Heart left ventricle (tissue), 13 donors: ENCODE measurements at regions not wholly inside any gene's neighbourhood (a gene's known extent, or its start where the extent isn't known, plus 50 kb on each side); places are given as distances from the start of the nearest gene placed in this dataset.

Experiments
- POLR2A ChIP-seq, 2 donors: fragments of 450-650 bp; IDR thresholded peaks; one replicate each; pipeline ENCODE4 v1.6.1; 2017; ENCODE audit warnings: antibody characterized with exemption in 2 of 2, mild to moderate bottlenecking in 2 of 2, moderate library complexity in 2 of 2
- TF ChIP-seq, protein P1 (sequence below), 12 donors: fragments of 200-600 bp; sonication (generic) in 4 of 12; IDR thresholded peaks; one replicate each; pipeline versions ENCODE4 v1.5.0 to v1.8.0; 2018 to 2022; ENCODE audit warnings: antibody characterized with exemption in 12 of 12, mild to moderate bottlenecking in 5 of 12
- donor health status: ischemic (EF 13 %, LVEDD 7.1; RV severe dilation, severe dysfunction).
- donor health status: DM: no; HTN: yes; CAD: no.
- donor health status: DM: no; HTN: no; CAD: no.
- donor health status: ischemic (EF 25% LVEDD 6.9; RV normal size, moderate dysfunction).
- donor health status: ischemic (EF 25% LVEDD 5.7; RV mildly dilated, moderate dysfunction).
- donor health status: ischemic (EF 35%, LVEDD 5.7; RV mildly dilated, moderate dysfunction).
- donor health status: nonischemic (EF 11% LVEDD 7.7; RV severe dilation, severe dysfunction).
- donor health status: DM: yes; HTN: yes; CAD: no.
- donor health status: PGD.
- donor health status: ischemic (EF 29% LVEDD 5.4; RV normal size, mild dysfunction).
- donor health status: nonischemic (EF 23%, LVEDD 6.1; RV moderate dilation, normal function).

DNA sequence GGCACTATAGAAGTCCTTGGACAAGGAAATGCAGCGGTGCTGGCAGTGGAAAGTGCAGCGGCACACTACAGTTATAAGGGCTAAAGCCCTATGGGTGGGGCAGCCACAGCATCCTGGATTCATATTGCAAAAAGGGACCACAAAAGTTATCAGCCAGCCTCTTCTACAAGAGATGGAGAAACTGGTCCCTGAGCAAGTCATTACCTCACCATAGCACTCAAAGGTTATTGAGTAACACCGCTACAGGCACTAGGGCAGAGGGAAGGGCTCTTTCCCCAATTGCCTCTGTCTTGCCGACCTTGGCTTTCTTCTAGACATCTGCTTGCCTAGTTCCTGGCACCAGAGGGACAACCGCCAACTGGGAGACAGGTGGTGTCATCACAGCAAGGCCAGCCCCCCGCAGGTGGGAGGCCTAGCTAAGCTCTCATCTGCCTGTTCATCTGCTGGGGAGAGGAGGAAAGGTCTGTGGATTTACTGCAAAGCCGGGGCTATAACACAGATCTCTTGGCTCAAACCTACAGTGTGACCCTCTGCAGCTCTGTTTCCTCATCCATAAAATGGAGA is 600.0 kb downstream of the BCOR start:
- TF ChIP-seq, protein P1, sequence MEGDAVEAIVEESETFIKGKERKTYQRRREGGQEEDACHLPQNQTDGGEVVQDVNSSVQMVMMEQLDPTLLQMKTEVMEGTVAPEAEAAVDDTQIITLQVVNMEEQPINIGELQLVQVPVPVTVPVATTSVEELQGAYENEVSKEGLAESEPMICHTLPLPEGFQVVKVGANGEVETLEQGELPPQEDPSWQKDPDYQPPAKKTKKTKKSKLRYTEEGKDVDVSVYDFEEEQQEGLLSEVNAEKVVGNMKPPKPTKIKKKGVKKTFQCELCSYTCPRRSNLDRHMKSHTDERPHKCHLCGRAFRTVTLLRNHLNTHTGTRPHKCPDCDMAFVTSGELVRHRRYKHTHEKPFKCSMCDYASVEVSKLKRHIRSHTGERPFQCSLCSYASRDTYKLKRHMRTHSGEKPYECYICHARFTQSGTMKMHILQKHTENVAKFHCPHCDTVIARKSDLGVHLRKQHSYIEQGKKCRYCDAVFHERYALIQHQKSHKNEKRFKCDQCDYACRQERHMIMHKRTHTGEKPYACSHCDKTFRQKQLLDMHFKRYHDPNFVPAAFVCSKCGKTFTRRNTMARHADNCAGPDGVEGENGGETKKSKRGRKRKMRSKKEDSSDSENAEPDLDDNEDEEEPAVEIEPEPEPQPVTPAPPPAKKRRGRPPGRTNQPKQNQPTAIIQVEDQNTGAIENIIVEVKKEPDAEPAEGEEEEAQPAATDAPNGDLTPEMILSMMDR (IDR thresholded peaks at IDR 0.05) = no peak
- TF ChIP-seq POLR2A (IDR thresholded peaks at IDR 0.05) = no peak
